ENCODE measurements at regions not wholly inside any gene's neighbourhood (a gene's known extent, or its start where the extent isn't known, plus 50 kb on each side); places are given as distances from the start of the nearest gene placed in this dataset.

- no peak for TF ChIP-seq POLR2A (IDR thresholded peaks at IDR 0.05)
- no peak for TF ChIP-seq CTCF (IDR thresholded peaks at IDR 0.05)
- TF ChIP-seq POLR2AphosphoS5 (IDR thresholded peaks at IDR 0.05), result no peak
- TF ChIP-seq EP300 (IDR thresholded peaks at IDR 0.05), result no peak
These were observed 152.5 kb upstream of the TENT5D start for GRCh38 chrX:80267790-80268189.

Measured in stomach (tissue), 4 donors.